GM18870 (cell line): ENCODE measurements at regions not wholly inside any gene's neighbourhood (a gene's known extent, or its start where the extent isn't known, plus 50 kb on each side); places are given as distances from the start of the nearest gene placed in this dataset.

Source experiments
- ATAC-seq: cut with Tn5 transposase; IDR thresholded peaks from one replicate; pipeline ENCODE4 v1.9.1; 2021; ENCODE audit warnings: moderate library complexity; ENCODE audit not compliant: unreplicated experiment

DNA sequence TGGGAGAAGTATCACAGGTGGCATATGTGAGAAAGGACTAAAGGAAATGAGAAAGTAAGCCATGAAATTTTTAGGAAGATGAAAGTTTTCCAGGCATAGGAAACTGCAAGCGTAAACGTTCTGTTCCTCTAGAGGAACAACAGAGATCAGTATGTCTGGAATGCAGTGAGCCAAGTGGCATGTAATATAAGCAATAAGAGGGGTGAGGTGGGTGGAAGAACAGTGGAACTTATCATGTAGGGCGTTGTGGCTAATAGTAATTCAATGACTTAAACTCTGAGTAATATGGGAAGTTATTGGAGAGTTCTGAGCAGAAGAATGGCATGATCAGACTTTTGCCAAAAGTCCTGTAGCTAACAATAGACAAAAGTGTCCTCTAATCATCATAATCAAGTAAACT, 902.9 kb downstream of the EPHA3 start:
- ATAC-seq, result no peak

DNA sequence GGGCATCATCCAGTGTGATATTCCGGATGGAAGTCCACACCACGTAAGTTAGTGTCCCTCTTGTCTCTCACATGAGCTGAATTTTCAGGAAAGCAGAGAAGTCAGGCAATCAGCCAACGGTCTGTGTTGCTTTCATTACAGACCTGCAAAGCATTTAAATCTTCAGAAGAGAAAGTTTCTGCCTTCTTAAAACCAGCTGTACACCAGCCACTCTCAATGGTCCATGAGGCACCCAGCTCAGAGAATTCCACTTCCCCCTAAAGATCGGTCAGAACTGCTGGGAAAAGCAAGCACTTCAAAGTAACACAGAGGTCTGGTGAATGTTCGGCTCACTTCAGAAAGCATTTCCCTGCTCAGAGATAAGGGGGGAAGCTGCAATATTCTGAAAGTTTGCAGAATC, 903.7 kb downstream of the EPHA3 start:
- ATAC-seq, result no peak

DNA sequence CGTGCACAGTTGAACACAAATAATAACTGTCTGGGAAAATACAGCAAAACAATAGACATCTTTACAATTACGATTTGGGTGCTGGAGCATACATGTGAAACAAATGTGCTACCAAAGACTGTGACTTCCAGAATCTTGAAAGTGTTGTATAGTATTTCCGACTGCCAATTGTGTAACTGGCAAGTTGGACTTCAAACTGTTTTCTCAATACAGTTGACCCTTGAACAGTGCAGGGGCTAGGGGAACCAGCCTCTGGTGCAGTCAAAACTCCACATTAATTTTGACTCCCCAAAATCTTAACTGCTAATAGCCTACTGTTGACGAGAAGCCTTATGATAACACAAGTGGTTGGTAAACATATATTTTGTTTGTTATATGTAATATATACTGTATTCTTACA, 904.2 kb downstream of the EPHA3 start:
- ATAC-seq, result no peak

DNA sequence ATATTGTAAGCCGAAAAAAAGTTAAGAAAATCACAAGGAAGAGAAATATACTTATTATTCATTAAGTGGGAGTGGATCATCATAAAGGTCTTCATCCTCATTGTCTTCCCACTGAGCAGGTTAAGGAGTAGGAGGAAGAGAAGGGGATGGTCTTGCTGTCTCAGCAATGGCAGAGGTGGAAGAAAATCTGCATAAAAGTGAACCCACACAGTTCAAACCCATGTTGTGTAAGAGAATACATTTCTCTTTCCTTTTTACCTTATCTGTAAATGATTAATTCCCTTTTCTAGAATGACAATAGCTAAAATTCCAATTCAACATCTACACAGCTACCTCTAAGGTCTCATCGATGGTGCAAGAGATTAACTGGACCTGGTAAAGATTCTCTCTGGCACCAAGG, 904.6 kb downstream of the EPHA3 start:
- ATAC-seq, result no peak

DNA sequence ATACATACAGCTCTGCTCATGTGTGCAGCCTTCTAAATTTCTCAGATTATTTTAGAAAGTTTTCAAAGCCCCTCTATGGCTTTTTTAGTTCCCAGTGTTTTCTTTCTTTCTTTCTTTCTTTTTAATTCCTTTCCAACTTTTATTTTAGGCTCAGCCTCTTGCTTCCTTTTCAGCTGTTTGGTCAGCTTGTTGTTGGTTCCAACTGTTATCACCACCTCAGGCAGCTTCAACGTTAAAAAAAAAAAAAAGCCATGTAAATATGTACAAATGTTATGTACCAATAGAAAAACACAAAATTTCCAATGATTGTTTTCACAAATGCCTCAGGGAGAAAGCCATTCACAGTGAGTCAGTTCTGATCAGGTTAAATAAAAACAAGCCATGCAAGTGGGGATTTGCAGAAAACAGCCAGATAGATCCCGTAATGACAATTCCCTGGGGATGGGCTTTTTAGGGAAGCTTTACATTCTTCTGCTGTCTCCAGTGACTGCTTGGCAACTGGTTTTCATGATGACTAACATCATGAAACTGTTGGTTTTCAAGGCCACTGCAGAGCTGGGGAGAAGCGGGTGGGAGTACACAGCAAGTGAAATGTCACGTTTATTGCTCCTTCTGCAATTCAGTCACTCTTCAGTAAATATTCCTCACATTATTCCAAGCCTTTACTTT, 908.4 kb downstream of the EPHA3 start:
- no peak for ATAC-seq

DNA sequence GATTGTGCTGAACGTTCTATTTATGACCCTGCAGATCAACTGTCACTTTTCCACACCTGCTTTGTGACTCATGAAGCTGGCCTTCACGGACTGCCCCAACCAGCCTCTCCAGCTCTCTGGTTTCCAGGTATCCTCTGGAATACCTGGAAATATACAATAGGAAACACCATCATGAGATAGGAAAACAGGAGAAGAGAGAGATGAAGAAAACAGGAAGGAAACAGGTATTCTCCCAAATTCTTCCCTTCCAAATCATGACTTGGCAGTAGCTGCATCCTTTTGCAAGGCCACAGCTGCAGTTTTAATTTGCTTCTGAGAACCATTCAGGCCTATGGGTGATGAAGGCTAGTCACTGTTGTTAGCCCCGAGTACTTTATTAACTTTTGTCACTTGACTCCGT, 909.1 kb downstream of the EPHA3 start:
- no peak for ATAC-seq

DNA sequence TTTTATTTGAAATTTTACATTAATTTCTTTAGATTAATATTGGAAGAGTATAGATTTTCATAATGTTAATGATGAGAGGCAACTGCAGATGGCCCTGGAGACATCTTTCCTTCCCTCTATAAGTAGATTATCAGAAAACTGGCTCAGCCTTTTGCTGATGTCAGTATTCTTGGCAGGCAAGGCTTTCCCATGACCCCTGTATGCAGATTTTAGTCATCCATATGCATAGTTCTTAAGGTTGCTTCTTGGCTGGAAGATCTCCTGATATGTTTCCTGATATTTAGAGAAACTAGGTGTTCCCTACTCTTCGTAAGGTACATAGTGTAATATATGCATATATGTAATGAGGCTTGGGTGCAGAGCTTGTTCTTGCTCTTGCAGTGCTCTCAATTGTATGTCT, 911.4 kb downstream of the EPHA3 start:
- ATAC-seq, result no peak

DNA sequence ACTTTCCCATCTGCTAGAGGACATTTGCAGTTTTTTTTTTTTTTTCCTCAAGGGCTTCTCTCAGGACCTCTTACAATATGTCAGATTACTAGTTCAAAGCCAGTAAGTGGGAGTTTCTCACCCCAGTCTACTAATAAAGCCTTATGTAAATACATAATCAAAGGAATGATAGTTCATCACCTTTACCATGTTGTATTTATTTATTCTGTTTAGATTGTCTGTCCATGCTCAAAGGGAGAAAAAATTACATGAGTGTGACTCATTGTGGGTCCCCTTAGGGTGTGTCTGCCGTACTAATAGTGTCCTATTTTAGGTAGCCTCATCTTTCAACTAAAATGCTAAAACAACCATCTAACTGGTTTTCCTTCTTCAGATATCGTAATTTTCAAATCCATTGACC, 917.6 kb downstream of the EPHA3 start:
- no peak for ATAC-seq

DNA sequence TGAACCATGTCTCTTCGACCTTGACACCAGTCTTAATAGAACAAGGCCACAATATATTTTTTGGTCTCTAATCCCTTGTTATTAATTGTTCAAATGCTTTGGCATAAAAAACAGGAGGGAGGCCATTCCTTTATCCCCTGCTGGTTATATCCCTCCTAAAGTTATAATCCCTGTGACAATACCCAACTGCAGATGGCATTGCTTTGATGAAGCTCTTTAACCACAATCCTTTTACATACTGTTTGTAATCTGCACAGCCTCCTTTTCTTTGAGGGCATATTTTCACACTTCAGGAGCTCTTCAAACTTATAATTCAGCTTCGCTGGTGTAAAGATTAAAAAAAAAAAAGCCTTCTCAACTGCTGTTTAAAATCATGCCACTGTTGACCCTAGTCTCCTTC, 919.0 kb downstream of the EPHA3 start:
- ATAC-seq, result no peak

DNA sequence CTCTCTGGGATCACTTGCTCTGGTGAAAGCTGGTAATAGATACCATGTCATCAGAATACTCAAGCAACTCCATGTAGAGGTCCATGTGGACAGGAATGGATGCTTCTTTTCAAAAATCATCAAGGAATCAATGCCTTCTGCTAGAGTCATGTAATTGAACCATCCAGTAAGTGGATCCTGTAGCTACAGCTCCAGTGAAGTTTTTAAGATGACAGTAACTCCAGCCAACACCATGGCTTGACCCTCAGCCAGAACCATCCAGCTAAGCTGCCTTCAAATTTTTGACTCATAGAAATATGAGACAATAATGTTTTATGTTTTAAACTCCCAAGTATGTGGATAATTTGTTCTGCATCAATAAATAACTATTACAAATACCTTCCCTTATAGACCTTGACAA, 923.7 kb downstream of the EPHA3 start:
- ATAC-seq, result no peak

DNA sequence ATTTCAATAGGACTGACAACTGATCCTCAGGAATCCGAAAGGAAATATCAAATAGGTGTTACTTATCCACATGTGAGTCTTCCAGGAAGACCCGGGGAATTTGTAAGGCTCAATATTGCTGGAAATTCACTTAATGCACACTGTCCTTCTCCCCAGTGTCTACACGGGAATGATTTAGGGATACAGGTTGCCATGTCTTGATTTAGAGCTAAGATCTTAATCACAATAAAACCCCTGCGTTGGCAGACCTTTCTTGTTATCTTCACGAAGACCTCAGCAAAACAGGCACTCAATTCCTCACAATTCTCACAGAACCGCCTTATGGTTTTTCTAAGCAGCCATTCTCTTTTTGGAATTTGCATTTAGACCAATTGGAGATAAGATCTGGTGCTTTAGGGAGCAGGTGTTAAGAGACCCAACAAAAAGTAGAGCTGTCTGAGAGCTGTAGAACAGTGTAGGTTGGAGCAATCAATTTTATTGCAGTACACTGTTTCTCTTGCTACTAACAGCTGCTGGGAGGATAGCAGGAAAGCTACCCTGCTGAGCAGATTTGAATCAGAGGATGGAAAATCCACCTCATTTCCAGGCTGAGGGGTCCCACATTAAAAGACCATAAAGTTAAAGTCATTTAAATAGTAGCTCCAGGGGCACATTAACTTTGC, 925.7 kb downstream of the EPHA3 start:
- ATAC-seq, result no peak

DNA sequence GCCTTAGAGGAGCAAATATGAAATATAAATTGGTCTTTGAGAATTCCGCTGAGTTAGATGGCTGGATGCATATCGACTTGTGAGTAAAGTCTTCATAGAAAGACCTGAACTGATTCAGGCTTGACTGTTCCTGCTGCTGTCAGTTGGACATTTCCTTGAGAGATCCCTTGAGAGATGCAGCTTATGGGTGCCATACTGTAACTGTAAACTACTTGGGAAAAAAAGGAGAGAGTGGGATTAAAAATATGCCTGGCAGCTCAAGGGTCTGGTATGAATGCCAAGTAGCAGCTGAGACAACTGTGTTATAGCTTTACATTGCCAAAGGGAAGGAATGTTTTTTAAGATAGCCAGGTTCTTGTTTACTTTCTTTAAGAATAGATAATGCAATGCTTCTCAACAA, 926.6 kb downstream of the EPHA3 start:
- ATAC-seq, result no peak

DNA sequence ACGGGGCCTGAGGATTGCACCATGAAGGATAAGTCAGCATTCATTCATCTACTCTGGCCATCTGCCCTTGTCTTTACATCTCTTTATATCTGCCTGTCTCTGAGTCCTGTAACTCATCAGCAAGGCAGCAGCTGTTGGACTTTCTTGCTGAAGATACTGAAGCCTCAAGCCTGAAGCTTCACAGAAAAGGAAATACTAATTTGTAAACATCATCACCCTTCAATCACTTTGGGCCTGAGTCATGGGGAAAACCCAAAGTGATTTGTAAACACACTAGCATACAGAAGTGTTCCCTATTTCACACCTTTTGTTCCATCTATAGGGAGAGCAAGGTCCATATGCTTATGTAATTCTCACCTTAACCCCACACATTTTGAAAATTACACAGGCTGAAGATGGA, 928.2 kb downstream of the EPHA3 start:
- no peak for ATAC-seq

DNA sequence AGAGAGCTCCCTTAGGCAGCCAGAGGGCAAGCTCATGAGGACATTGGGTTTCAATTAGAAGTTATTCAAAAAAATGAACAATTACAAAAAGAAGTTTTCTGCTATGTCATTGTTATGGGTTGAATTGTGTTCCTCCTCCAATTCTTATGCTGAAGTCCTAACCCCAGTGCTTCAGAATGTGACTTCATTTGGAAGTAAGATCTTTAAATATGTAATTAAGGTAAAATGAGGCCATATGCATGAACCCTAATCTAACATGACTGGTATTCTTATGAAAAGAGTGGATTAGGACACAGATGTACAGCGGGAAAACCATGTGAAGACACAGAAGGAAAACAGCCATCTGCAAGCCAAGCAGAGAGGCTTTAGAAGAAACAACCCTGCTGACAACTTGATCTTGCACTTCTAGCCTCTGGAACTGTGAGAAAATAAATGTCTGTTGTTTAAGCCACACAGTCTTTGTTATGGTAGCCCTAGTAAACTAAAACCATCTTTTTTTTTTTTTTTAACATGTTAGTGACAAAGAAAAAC, 929.6 kb downstream of the EPHA3 start:
- no peak for ATAC-seq

DNA sequence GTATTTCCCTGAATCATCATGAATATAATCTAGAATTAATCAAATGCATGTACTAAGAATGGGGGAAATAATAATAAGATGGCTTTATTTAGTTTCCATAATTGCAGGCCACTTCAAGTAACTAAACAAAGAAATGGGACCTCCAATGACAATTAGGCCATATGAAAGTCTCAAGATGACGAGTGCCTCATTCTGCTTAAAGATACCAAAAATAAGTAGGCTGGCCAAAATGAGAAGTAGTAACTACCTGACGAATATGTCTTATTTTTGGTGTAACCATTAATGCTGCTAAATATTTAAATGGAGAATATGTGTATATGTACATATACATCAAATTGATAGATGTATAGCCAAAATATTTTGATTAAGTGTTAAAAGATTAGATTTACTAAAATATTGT, 932.6 kb downstream of the EPHA3 start:
- no peak for ATAC-seq

DNA sequence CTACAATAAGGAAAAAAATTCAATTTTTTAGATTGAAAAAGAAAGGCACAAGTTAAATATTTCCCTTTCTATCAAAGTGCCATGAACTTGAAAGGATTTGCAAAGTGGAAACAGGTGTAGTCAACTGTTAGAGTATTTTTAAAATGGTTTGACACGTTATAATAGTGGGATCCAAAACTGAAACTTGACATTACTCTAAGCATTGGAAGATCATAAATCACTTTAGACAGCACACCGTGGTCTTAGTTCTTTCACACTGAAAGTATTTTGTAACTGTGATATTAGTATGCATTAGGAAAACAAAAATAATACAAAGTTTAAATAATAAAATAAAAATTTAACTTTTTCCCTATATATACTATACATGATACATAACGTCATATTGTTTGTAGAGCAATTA, 933.1 kb downstream of the EPHA3 start:
- no peak for ATAC-seq

DNA sequence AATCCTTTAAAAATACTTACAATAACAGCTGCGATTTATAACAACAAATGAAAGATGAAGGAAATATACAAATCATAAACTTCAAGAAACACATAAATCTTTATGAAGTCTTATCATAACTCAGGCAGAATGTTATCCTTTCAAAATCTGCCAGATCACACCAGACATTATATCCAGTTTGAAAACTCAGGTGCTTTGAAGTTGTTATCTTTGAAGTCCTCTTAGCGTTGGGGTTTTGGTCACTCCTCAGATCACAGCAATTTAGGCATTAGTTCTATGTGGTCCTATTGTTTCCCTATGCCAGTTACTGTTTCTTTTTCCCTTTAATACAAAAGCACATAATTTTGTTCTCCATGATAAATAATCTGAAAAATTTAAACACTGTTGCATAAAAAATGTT, 934.6 kb downstream of the EPHA3 start:
- no peak for ATAC-seq

DNA sequence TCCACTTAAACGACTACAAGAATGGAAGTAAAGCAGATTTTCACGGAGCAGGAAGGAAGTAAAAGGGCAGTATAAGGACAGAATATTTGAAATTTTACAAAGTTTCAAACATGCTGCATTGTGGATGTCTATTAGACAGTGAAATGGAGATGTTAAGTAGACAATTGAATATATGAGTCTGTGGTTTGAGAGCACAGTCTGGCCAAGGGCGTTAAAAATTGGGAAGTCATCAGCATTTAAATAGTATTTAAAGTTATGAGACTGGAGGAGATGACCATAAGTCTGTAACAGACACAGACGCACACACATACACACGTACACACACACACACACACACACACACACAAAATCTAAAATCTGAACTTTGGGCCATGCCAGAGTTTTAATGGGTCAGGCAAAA, 935.9 kb downstream of the EPHA3 start:
- ATAC-seq, result no peak

DNA sequence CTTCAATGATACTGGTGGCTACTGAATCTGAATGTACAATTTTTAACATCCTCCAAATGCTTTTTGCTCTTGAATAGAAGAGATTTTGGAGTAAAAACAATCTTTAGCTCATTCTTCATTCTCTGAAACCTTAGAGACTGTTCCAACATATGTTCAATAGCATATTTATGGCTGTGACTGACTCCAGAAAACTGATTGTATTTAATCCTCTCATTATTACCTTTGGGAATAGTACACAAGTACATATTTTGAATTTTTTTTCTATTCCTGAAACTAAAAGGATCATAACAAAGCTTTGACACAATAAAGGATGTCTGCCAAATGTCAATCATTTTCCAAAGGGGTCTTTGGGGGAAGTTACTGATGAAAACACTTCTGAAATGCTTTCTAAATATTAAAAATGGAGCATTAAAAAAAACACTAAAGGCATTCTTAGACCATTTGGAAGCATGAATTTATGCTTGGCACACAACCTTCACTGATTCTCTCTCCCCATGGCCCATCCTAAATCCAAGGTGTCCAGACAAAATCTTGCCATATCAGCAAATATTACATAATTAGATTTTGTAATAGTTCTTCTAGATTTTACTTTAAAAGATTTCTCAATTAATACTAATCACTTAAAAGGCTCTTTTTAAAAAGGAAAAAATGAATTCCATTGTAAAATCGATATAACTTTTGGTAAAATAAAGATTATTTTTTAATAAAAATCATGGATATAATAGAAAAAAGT, 936.8 kb downstream of the EPHA3 start:
- ATAC-seq, result no peak

DNA sequence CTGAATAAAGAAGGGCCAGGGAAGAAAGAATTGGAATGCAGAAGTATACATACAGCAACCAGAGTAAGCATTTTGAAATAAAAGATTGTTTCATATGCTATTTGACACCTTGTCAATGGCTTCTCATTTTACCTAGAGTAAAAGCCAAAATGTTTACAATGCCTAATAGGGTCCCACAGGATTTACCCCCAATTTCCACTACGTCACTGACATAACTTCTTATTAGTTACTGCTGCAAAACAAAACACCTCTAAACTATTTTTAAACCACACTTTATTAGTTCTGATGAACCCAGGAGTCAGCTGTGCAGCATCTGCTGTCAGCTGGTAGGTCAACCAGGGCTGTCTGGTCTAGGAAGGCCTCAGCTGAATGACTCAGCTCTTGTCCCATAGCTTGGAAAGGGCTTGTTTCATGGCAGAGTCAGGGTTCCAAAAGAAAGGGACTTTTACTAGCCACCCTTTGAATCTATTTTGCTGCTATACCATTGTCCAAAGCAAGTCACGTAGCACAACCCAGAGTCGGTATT, 945.1 kb downstream of the EPHA3 start:
- ATAC-seq, result no peak

DNA sequence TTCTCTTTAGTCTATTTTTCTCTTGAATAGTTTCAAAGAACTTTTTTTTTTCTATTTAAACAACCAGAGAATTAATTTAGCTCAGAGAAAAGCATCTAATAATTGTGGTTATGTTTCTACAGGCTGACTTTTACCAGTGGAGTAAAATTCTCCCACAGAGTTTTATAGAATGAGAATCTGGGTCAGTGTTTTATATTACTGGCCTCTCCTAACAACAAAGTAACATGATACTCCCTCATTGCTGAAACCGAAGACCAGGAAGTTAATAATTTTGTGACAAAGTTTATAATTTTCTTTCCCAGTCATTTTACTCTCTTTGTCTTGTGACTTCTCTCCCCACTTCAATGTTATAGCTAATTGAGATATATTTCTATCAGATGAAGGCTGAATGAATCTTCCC, 946.9 kb downstream of the EPHA3 start:
- no peak for ATAC-seq

DNA sequence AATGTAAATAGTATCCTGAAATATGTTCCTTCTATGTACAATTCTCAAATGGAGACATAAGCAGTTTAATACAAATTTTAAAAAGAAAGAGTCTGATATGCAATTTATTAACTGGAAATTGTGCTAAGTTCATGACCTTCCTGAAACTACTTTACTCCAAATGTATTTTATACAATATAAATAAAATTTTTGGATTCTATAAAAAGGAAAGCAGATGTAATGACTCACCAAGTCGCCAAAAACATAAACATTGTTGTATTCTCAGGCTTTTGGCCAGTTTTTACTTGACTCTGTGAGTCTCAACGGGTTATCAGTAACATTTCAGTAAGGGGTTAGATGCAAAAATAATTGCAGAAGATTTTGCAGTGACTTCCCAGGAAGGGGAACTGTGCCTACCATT, 948.2 kb downstream of the EPHA3 start:
- no peak for ATAC-seq
